ENCODE measurements at regions not wholly inside any gene's neighbourhood (a gene's known extent, or its start where the extent isn't known, plus 50 kb on each side); places are given as distances from the start of the nearest gene placed in this dataset.

DNA sequence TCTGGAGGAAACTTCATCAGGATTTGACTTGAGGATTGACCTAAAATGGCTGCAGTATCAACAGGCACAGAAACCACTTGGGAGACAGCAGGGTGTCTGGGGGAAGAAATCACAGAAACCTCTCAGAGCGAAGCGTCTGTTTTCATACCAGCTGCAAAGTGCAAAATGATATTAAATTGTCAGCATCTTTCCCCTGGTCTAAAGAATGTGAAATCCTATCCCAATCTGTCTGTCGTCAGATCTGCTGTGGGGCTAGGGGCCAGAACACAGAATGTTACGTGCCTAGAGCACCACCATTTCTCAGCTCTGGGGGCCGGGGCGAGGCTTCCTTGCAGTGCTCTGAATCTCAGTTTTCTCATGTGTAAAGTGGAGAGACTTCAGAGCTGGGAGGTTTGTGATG, 54.1 kb upstream of the MYCN start:
- H3K36me3 ChIP-seq (ENCODE audit: control insufficient read depth, insufficient read depth, low read length): no peaks in the 10 kb centered on the region
- 68 to 80% methylated on average over 5 to 6 of the region's 6 CpGs for WGBS, 2 experiments (ENCODE audit: insufficient coverage in 2 of 2)
- no peak overlapping the region for H3K4me3 ChIP-seq (ENCODE audit: extremely low read depth, insufficient read depth, low read length, poor library complexity, severe bottlenecking)
- no peak overlapping the region for H3K27ac ChIP-seq (ENCODE audit: low read depth, low read length, severe bottlenecking)
- H3K9me3 ChIP-seq (ENCODE audit: control insufficient read depth, low read length): no peaks in the 10 kb centered on the region
- H3K4me1 ChIP-seq (ENCODE audit: control insufficient read depth, insufficient read depth, low read length, poor library complexity, severe bottlenecking): peaks cover 8% of the 10 kb centered on the region

DNA sequence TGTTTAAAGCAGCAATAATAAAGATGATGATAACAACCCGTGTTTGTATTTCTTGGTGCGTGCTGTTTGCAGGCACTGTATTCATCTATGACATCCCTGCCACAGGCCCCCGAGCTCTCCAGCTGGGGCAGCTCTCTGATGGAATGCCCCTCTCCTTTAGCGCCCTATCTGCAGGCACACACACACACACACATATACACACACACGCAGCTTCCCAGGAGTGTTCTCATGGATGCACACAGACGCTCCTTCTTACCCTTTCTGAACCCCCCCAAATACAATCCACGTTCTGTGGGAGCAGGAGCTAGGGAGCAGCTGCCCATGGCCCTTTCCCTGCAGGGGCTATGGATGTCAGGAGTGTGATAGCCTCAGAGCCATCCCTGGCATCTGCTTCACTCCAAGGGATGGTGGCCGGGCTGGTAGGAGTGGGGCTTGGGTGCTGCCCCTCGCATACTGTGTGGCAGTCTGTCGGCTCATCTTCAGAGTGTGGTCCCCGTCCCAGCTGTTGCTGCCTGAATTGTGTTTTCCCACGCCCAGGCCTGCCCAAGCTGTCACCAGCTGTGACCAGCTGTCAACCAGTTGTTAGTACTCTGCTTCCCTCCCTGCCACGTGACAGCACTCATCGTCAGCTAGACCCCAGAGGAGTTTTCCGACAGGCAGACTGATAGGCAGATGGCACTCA, 50.8 kb upstream of the MYCN start:
- H3K4me1 ChIP-seq (ENCODE audit: control insufficient read depth, insufficient read depth, low read length, poor library complexity, severe bottlenecking): peaks cover 16% of the 10 kb centered on the region
- no peaks in the 10 kb centered on the region for H3K36me3 ChIP-seq (ENCODE audit: control insufficient read depth, insufficient read depth, low read length)
- no peak overlapping the region for H3K27ac ChIP-seq (ENCODE audit: low read depth, low read length, severe bottlenecking)
- no peak overlapping the region for H3K4me3 ChIP-seq (ENCODE audit: extremely low read depth, insufficient read depth, low read length, poor library complexity, severe bottlenecking)
- no peaks in the 10 kb centered on the region for H3K9me3 ChIP-seq (ENCODE audit: control insufficient read depth, low read length)
- WGBS, 2 experiments (ENCODE audit: insufficient coverage in 2 of 2): 81 to 83% methylated on average over 10 to 15 of the region's 15 CpGs

DNA sequence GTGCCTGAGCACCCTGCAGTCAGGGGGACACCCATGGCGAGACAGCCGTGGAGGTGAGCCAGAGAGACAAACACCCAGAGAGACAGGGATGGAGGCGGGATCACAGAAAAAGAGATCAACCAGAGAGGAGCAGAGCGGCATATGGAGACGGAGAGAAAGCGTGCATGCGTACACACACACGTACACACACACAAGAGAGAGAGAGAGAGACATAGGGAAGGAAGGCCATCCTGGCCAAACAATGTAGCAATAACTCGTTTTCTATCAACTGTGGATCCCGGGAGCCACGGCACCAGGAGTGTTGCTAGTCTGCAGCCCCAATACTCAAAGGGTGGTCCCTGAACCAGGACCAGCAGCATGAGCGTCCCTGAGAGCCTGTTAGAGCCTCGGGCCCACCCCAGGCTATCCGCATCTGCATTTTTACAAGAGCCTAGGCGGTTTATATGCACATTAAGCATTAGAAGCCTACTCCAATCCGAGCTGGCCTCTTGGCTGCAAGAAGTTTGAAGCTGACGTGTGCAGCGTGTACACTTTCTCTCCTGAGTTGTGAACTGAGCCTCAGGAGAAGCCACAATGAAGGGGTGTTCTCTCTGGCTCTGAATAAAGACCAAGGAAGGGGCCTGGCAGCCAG, 50.1 kb upstream of the MYCN start:
- Histone ChIP-seq H3K4me1 (ENCODE audit: control insufficient read depth, insufficient read depth, low read length, poor library complexity, severe bottlenecking) (peaks cover 16% of the 10 kb centered on the region), H3K9me3 (ENCODE audit: control insufficient read depth, low read length) (no peaks in the 10 kb centered on the region), H3K4me3 (ENCODE audit: extremely low read depth, insufficient read depth, low read length, poor library complexity, severe bottlenecking) (no peak overlapping the region), H3K36me3 (ENCODE audit: control insufficient read depth, insufficient read depth, low read length) (no peaks in the 10 kb centered on the region), H3K27ac (ENCODE audit: low read depth, low read length, severe bottlenecking) (no peak overlapping the region)
- WGBS, 2 experiments (ENCODE audit: insufficient coverage in 2 of 2): 85 to 94% methylated on average over 18 of the region's 18 CpGs

Measured in mesodermal cell (in vitro differentiated cells).